Dedifferentiated amniotic fluid mesenchymal stem cell (primary cell): ENCODE measurements at regions not wholly inside any gene's neighbourhood (a gene's known extent, or its start where the extent isn't known, plus 50 kb on each side); places are given as distances from the start of the nearest gene placed in this dataset.

Source experiments
- DNase-seq: peaks from one replicate; pipeline ENCODE4 v3.0.0-alpha.2; 2016; ENCODE audit errors: extremely low spot score

DNA sequence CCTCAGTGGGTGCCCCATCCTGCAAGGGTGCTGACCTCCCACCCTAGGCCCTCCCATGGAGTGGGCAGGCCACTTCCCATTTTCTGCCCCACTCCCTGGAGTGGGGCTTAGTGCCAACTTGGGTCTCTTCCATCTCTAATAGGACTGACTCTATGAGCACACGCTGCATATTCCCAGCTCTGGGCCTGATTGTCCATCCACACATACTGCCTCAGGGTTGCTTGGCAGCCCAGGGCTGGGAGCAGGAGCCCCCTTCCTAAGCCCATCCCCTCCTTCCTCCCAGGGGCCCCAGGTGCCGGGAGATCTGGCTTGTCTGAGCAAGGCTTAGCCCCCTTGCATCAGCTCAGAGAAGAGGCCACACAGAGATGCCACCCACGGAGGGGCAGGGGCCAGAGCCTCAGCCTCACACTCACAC is 55.1 kb downstream of the PJA1 start:
- DNase-seq, result no peak

GRCh38 chrX:69109706-69110105 is 55.5 kb downstream of the PJA1 start:
- DNase-seq, result no peak

GRCh38 chrX:69109036-69109663 is 56.1 kb downstream of the PJA1 start:
- no peak for DNase-seq

DNA sequence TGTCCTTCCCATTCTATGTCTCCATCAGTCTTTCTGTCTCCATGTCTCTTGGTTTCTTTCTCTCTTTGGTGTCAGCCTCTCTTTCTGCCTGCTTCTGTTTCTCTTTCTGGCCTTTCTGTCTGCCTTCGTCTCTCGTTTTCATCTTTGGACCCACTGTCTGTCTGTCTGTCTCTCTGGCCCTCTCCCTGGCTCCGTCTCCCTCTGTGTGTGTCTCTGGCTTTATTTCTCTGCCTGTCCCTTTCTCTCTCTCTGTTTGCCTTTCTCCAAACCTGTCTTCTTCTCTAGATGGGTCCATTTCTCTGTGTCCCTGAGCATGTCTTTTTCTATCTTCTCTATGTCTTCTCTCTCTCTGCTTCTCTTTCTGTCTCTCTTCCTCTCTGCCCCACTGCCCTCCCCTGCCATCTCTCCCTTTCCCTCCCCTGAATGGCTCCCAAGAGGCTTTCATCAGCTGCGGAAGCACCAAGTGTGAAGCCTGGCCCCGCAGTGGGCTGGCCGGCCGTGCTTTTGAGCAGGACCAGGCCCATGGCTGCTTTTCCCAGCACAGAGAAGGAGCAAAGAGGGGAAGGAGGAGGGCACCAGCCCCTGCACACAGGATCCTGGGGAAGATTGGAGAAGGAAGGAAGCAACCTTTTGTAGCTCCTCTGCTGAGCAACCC is 57.4 kb downstream of the PJA1 start:
- DNase-seq, result no peak

DNA sequence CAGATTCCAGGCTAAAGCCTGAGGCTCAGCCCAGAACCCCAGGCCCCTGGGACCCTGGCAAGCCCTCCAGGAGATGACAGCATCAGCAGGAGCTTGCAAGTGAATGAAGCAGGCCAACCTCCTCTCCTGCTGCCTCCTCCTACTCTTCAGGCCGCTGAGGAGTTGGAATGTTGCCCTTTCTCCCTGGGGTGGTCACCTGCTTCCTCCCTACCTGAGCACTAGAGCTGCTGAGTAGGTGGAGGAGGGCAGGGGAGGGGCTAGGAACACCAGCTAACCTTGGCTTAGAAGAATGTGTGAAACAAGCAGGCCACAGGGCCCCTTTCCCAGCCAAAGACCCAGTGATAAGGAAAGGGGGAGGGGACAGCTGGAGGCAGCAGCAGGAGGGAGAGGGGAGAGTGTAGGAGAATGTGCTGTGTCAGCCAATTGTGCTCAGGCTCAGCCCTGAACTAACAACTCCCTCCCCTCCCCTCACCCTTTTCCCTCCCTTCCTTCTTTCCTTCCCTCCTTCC is 58.0 kb downstream of the PJA1 start:
- no peak for DNase-seq

DNA sequence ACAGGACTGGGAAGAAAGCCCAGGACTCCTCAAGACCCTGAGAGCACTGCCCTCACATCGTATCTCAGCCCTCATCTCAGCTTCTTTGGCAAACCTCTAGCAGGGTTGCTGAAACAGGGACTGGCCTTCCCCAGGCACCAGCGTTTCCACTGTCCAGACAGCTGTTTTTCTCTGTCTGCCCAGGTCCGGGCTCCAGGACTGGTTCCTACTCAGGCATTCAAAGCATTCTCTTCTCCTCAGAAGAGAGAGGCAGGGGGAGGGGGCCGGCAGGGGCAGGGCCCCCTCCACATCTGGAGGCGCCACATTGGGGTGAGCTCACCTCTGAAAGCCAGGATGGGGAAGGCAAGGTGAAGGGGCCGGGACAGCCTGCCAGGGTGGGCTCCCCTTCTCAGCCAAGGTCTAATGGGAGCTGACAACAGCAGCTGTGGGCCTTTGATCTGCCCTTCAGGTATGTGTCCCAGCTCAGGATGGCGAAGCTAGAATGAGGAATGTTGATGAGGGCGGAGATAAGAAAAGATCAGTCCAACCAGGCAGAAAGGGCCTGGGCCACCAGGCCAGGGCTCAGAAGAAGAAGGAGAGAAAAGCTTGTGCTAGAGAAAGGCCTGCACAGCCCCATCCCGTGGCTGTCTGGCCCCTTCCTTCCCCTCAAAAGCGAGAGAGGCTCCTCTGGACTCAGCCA is 60.4 kb downstream of the PJA1 start:
- DNase-seq, result no peak

- DNase-seq, result no peak
Observed at GRCh38 chrX:69103539-69103938, 61.7 kb downstream of the PJA1 start.

GRCh38 chrX:69102612-69103194 is 62.5 kb downstream of the PJA1 start:
- no peak for DNase-seq

- no peak for DNase-seq
Observed at GRCh38 chrX:69101683-69102251, 63.5 kb downstream of the PJA1 start.

GRCh38 chrX:69100478-69100877 is 64.8 kb downstream of the PJA1 start:
- no peak for DNase-seq

DNA sequence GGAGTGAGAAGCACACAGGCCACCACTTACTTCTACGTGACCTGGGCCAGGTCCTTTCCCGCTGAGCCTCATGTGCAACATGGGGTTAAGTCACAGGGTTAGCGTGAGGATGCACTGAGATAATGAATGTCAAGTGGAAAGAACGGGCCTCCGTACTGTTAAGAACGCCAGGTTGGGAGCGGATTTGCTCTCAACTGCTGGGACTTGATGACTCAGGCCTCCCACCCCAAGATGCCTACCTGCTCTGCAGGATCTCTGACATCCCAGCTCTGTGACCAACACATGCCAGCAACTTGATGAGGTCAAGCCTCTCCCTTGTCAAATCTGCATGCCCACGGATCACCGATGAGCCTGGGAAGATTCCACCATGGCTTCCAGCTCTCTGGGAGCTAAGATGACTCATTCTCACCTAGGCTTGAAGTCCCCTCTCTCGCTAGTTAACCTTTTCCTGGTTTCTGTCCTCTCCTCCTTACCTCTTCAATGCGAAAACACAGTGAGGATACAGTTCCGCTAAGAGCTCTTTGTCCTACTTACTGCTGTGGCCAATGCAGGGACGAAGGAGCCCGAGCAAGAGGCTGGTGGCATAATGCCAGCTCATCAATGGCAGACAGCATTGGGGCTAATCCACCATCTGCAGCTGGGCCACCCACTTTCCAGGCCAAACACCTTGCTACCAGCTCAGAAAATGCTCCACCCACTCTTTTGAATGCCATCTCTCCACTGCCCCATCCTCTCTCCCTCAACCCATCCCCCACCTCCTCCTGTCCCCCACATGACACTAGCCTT is 67.6 kb downstream of the PJA1 start:
- DNase-seq, result no peak

- DNase-seq, result no peak
Observed at GRCh38 chrX:69096963-69097362, 68.3 kb downstream of the PJA1 start.

- no peak for DNase-seq
Observed at GRCh38 chrX:69094977-69095669, 70.1 kb downstream of the PJA1 start.

GRCh38 chrX:69093960-69094871 is 71.0 kb downstream of the PJA1 start:
- DNase-seq, result peak; percentile 54

DNA sequence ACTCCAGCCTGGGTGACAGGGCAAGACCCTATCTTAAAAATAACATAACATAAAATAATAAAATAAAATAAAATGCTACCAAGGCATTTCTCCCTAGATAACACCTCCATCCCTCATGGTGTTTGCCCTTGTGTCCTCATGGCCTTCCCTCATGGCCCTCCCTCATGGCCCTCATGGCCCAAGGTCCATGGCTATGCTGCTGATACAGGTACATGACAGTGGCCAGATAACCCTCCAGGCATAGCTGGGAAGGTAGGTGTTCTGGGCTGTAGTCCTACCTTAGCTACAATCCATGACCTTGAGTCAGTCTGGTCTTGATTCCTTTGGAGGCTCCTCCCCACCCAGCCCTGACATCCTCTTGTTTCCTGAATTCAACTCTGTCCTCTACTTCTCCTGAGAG is 75.2 kb downstream of the PJA1 start:
- no peak for DNase-seq

DNA sequence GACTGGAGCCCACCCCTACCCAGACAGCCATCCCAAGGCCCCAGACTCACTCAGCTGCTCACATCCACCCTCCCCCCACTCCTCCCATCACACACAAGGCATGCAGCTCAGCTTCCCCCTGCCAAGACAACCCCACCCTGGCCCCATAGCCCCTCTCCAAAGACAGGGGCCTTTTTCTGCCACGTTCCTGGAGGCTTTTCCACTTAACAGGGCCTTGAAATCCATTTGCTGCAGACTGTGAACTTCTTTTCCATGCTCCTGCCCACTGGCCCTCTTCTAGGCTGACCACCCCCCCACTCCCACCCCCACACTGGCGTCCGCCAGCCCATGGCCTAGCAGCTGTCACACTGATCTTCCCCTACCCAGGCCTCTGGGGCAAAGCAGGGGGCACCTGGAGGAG is 76.0 kb downstream of the PJA1 start:
- no peak for DNase-seq

DNA sequence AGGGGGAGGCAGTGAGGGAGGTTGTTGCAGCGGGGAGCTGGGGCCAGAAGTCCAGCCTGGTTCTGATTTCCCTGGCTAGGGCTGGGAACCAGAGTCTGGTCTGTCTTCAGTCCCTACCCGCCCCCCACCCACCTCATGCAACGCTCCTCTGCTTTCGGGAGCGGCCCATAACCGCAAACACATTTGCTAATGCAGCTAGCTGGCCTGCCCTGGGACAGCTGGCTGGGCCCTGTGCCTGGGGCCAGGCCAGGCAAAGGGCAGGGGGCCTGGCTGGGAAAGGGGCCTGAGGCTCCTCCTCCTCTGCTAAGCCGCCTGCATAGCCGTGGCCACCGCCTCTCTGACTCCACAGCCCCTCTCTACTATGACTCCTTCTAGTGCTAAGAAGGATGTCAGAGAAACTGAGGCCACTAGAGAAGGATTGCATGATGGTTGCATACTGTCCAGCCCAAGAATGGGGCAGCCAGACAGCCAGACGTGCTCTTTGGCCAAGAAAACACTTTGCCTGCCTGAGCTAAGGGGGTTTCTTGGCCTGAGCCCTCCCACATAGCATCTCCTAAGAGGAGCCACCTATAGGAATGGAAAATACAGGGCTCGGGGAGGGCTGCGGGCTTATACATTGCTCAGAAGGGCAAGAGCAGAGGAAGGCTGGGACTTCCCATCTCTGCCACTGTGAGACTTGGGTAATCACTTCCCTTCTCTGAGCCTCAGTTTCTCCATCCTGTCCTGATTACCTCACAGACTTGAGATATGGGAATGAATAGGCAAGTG is 76.9 kb downstream of the PJA1 start:
- no peak for DNase-seq

DNA sequence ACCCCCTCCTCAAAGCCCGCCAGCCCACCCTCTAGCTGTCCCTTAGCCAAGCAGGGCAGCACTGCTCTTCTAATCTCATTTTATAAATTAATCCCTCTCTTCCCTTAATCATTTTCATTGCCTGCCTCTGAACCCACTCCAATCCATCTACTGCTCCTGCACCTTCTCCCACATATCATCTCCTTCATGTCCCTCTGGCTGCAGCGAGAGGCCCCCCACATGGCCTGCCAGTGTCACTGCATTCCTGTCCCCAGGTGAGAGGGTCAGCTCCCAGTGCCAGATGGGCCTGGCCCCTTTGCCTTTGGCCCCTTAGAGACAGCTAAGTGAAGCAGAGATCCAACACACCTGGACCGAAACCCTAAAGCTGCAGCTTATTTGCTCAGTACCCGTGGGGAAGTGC is 79.4 kb downstream of the PJA1 start:
- DNase-seq, result no peak

- no peak for DNase-seq
Observed at GRCh38 chrX:69085151-69085550, 80.1 kb downstream of the PJA1 start.
